Muscle layer of duodenum (tissue), 2 donors: ENCODE measurements at regions not wholly inside any gene's neighbourhood (a gene's known extent, or its start where the extent isn't known, plus 50 kb on each side); places are given as distances from the start of the nearest gene placed in this dataset.
"Not testable (repeated sequence)": the region's sequence is repeated elsewhere in the genome, so short reads cannot be mapped to it uniquely, and the experiment has no call there.

Experiments used
- H3K27ac ChIP-seq: one replicate; pipeline ENCODE4 v1.7.0; 2013; ENCODE audit warnings: mild to moderate bottlenecking, low read length
- H3K27me3 ChIP-seq: one replicate; pipeline ENCODE4 v1.7.0; 2013; ENCODE audit warnings: low read depth, mild to moderate bottlenecking, control low read depth, low read length
- H3K36me3 ChIP-seq, 2 donors: one replicate each; pipeline ENCODE4 v1.7.0; 2013; ENCODE audit warnings: low read length in 2 of 2, control low read depth in 1 of 2, mild to moderate bottlenecking in 1 of 2; ENCODE audit not compliant: insufficient read depth in 2 of 2, control insufficient read depth in 1 of 2
- H3K4me1 ChIP-seq, 2 donors: one replicate each; pipeline ENCODE4 v1.7.0; 2013; ENCODE audit warnings: low read length in 2 of 2, mild to moderate bottlenecking in 2 of 2, control low read depth in 1 of 2, moderate library complexity in 1 of 2; ENCODE audit not compliant: insufficient read depth in 2 of 2, control insufficient read depth in 1 of 2
- H3K4me3 ChIP-seq, 2 donors: one replicate each; pipeline ENCODE4 v1.7.0; 2013; ENCODE audit warnings: low read length in 2 of 2, low read depth in 1 of 2, mild to moderate bottlenecking in 1 of 2
- H3K9me3 ChIP-seq, 2 donors: one replicate each; pipeline ENCODE4 v1.7.0; 2013; ENCODE audit warnings: low read length in 2 of 2, control low read depth in 1 of 2, mild to moderate bottlenecking in 1 of 2; ENCODE audit not compliant: control insufficient read depth in 1 of 2
- donor health status: healthy.

GRCh38 chr6:62819640-62820039, 391.6 kb upstream of the FKBP1C start:
- Histone ChIP-seq H3K9me3 (peaks cover 0 to 4% of the 10 kb centered on the region in 2 donors), H3K4me3 (no peak overlapping the region), H3K36me3 (no peaks in the 10 kb centered on the region), H3K27ac (no peak overlapping the region), H3K27me3 (no peaks in the 10 kb centered on the region), H3K4me1 (no peaks in the 10 kb centered on the region)

DNA sequence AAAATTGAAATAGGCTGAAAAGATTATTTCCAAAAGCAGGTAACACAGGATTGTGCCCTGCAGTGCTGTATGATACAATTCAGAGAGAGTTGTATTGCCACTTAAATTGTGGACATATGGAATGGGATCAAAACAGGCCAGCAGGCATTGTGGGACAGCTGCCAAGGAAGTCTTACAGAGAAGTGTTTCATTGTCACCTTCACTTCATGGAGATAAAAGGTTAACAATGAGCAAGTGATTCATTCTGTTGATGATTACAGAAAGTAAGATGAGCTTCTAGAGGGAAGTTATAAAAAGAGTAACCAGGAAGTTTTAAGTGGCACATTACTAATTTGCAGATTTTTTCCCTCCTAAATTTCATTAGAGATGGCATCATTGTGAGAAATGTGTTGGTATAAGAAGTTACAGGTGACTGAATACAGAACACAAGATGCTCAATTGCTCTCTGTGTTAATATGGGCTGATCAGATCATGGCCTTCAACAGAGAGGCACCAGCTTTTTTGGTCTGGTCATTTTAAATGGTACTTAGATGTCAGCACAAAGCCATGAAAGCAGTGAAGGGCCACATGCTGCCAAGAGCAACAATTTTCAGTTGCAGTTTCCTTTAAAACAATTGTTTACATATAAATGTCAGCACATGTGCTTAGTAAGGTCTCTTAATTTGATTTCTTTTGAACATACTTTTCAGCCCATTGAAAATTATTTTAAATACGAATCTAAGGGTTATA, 402.5 kb upstream of the FKBP1C start:
- Histone ChIP-seq H3K4me1 (no peaks in the 10 kb centered on the region), H3K27me3 (no peaks in the 10 kb centered on the region), H3K27ac (no peak overlapping the region), H3K4me3 (no peak overlapping the region), H3K36me3 (no peaks in the 10 kb centered on the region), H3K9me3 (no peaks in the 10 kb centered on the region)

- no peaks in the 10 kb centered on the region for H3K9me3 ChIP-seq
- H3K4me1 ChIP-seq, result no peaks in the 10 kb centered on the region
- no peaks in the 10 kb centered on the region for H3K36me3 ChIP-seq
- no peak overlapping the region for H3K27ac ChIP-seq
- H3K4me3 ChIP-seq, result no peak overlapping the region
- no peaks in the 10 kb centered on the region for H3K27me3 ChIP-seq
Observed at GRCh38 chr6:62805431-62805830, 405.8 kb upstream of the FKBP1C start.

- Histone ChIP-seq H3K27ac (no peak overlapping the region), H3K4me3 (no peak overlapping the region), H3K27me3 (no peaks in the 10 kb centered on the region), H3K36me3 (no peaks in the 10 kb centered on the region), H3K9me3 (no peaks in the 10 kb centered on the region), H3K4me1 (no peaks in the 10 kb centered on the region)
Observed at GRCh38 chr6:62803094-62803493, 408.2 kb upstream of the FKBP1C start.

DNA sequence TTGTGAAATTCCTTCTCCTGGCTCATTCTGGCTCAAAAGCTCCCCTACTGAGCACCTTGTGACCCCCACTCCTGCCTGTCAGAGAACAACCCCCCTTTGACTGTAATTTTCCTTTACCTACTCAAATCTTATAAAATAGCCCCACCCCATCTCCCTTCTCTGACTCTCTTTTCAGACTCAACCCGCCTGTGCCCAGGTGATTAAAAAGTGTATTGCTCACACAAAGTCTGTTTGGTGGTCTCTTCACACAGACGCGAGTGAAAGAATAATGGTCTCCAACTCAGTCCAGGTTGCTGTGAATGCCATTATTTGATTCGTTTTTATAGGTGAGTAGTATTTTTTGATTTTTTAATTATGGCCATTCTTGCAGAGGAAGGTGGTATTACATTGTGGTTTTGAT, 414.1 kb upstream of the FKBP1C start:
- H3K4me3 ChIP-seq, result no peak overlapping the region
- no peaks in the 10 kb centered on the region for H3K4me1 ChIP-seq
- H3K27ac ChIP-seq, result no peak overlapping the region
- no peaks in the 10 kb centered on the region for H3K27me3 ChIP-seq
- peaks cover 0 to 3% of the 10 kb centered on the region in 2 donors for H3K9me3 ChIP-seq
- no peaks in the 10 kb centered on the region for H3K36me3 ChIP-seq

- Histone ChIP-seq H3K27ac (no peak overlapping the region), H3K27me3 (no peaks in the 10 kb centered on the region), H3K9me3 (no peaks in the 10 kb centered on the region), H3K4me1 (no peaks in the 10 kb centered on the region), H3K4me3 (no peak overlapping the region), H3K36me3 (no peaks in the 10 kb centered on the region)
Observed at GRCh38 chr6:62775427-62776022, 435.7 kb upstream of the FKBP1C start.

- not testable (repeated sequence) for H3K36me3 ChIP-seq, H3K27me3 ChIP-seq, H3K27ac ChIP-seq, H3K4me1 ChIP-seq, H3K9me3 ChIP-seq, H3K4me3 ChIP-seq
Observed at GRCh38 chr6:62766174-62766573, 445.1 kb upstream of the FKBP1C start.

DNA sequence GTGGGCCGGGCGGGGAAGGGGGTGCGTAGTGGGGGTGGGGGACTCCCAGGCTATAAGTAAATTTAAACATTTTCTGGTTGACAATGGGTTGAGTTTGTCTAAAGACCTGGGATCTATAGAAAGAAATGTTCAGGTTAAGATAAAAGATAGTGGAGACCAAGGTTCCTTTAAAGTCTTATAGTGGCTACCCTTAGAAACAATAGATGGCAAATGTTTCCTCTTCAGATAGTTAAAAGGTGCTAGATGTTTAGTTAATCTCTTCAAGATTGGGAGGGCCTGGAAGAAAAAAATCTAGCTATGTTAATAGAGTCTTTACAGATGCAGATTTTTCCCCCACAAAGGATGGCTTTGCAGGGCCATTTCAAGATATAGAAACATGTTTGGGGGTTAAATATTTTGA, 446.4 kb upstream of the FKBP1C start:
- H3K9me3 ChIP-seq, result no peaks in the 10 kb centered on the region
- no peak overlapping the region for H3K27ac ChIP-seq
- H3K4me3 ChIP-seq, result no peak overlapping the region
- H3K36me3 ChIP-seq, result no peaks in the 10 kb centered on the region
- H3K27me3 ChIP-seq, result no peaks in the 10 kb centered on the region
- no peaks in the 10 kb centered on the region for H3K4me1 ChIP-seq

DNA sequence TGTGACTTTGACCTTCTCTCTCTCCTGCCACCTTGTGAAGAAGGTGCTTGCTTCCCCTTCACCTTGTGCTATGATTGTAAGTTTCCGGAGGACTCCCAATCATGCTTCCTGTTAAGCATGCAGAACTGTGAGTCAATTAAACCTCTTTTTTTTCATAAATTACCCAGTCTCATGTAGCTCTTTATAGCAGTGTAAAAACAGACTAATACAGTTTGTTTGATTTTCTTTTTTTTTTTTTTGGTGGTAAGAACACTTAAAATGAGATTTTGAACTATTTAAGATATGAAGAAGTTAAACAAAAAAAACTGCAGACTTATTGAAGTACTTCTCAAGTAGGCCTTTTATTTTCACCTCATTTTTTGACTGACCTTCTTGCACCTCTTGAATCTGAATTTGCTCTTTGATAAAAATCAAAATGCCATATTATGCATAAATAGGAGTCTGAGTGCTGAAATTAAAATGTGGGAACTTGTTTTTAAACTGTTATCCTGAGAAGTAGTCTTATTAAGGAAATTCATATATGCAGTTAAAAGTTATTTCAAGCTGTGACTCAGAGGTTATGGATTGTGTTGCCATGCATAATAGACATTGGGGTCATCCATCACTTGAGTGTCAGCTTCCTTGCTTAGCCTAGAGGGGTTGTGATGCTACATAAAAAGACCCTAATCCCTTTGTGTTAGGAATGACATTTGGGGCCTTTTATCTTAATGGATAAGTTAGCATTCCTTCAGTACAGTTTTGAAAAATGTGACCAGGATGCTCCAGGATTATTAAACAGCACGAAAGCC, 447.9 kb upstream of the FKBP1C start:
- no peaks in the 10 kb centered on the region for H3K36me3 ChIP-seq
- no peaks in the 10 kb centered on the region for H3K9me3 ChIP-seq
- H3K27me3 ChIP-seq, result no peaks in the 10 kb centered on the region
- H3K27ac ChIP-seq, result no peak overlapping the region
- H3K4me1 ChIP-seq, result no peaks in the 10 kb centered on the region
- H3K4me3 ChIP-seq, result no peak overlapping the region

DNA sequence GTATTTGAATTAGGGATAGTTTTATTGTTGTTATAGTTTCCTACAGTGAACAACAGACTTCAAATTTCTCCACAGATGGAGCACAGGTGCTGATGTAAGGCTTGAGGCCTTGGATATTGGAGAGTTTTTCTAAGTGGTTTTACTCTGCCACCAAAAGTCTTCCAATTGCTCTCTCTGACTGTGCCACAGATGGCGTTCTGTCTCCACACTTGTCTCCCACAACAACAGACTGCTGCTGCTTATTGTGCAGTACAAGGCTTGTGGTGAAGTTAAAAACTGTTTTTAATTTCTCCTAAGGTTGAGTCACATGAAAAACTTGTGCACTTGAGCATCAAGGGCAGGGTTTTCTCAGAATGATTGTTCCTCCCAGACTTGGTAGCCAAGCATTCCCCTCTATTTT, 460.9 kb upstream of the KHDRBS2 start:
- Histone ChIP-seq H3K27ac (no peak overlapping the region), H3K4me1 (no peaks in the 10 kb centered on the region), H3K4me3 (no peak overlapping the region), H3K9me3 (no peaks in the 10 kb centered on the region), H3K27me3 (no peaks in the 10 kb centered on the region), H3K36me3 (no peaks in the 10 kb centered on the region)

GRCh38 chr6:62746161-62746560, 460.1 kb upstream of the KHDRBS2 start:
- H3K4me1 ChIP-seq, result no peaks in the 10 kb centered on the region
- H3K36me3 ChIP-seq, result no peaks in the 10 kb centered on the region
- H3K27me3 ChIP-seq, result no peaks in the 10 kb centered on the region
- no peak overlapping the region for H3K27ac ChIP-seq
- no peak overlapping the region for H3K4me3 ChIP-seq
- H3K9me3 ChIP-seq, result no peaks in the 10 kb centered on the region
